Sigmoid colon (tissue), 6 donors: ENCODE measurements at regions not wholly inside any gene's neighbourhood (a gene's known extent, or its start where the extent isn't known, plus 50 kb on each side); places are given as distances from the start of the nearest gene placed in this dataset.

ENCODE experiments used
- DNase-seq: peaks from one replicate; pipeline ENCODE4 v3.0.0-alpha.2; 2019
- H3K27ac ChIP-seq, 4 donors: fragments of 200-600 bp; sonication (generic); one replicate each; pipeline ENCODE4 v1.5.1; 2016 to 2019; ENCODE audit warnings: mild to moderate bottlenecking in 1 of 4
- H3K27me3 ChIP-seq, 3 donors: fragments of 200-600 bp; sonication (generic); one replicate each; pipeline ENCODE4 v1.5.1; 2019; ENCODE audit warnings: mild to moderate bottlenecking in 1 of 3
- H3K36me3 ChIP-seq, 4 donors: fragments of 200-600 bp; sonication (generic); one replicate each; pipeline ENCODE4 v1.5.1; 2016 to 2019
- H3K4me1 ChIP-seq, 4 donors: fragments of 200-600 bp; sonication (generic); one replicate each; pipeline ENCODE4 v1.5.1; 2017 to 2019
- H3K4me3 ChIP-seq, 4 donors: fragments of 200-600 bp; sonication (generic); one replicate each; pipeline ENCODE4 v1.5.1; 2017 to 2019; ENCODE audit warnings: mild to moderate bottlenecking in 2 of 4, moderate library complexity in 1 of 4
- H3K9me3 ChIP-seq, 4 donors: fragments of 200-600 bp in 3 of 4; sonication (generic) in 3 of 4; one replicate each; pipeline versions ENCODE4 v1.5.1 to v1.6.1; 2013 to 2019
- CTCF ChIP-seq, 4 experiments: fragments of 450-650 bp in 3 of 4; fragments of 200-600 bp in 1 of 4; IDR thresholded peaks; one replicate each; pipeline ENCODE4 v1.5.1; 2016 to 2019; ENCODE audit warnings: antibody characterized with exemption in 4 of 4, mild to moderate bottlenecking in 3 of 4, moderate library complexity in 2 of 4
- EP300 ChIP-seq, 4 donors: sonication (generic); formaldehyde crosslinking; IDR thresholded peaks; one replicate each; pipeline ENCODE4 v1.6.1; 2017; ENCODE audit warnings: antibody characterized with exemption in 4 of 4
- POLR2A ChIP-seq, 2 donors: fragments of 450-650 bp; IDR thresholded peaks; one replicate each; pipeline ENCODE4 v1.6.1; 2016; ENCODE audit warnings: antibody characterized with exemption in 2 of 2, mild to moderate bottlenecking in 2 of 2, moderate library complexity in 2 of 2
- POLR2AphosphoS5 ChIP-seq, 4 donors: sonication (generic); formaldehyde crosslinking; IDR thresholded peaks; one replicate each; pipeline ENCODE4 v1.6.1; 2017; ENCODE audit warnings: antibody characterized with exemption in 4 of 4
- WGBS, 2 donors: extraction: QIAGEN DNeasy Blood & Tissue Kit; methylation state at CpG; one replicate each; pipeline ENCODE4 v1.1.7; 2013; 5-methylcytosine and 5-hydroxymethylcytosine counted together
- intact Hi-C: fragments of 100-400 bp; cut with DNase I; formaldehyde crosslinking; loops from one replicate; pipeline ENCODE4 v1.15.1; 2023
- donor health status: healthy with polysubstance abuse.
- donor health status: healthy.

- no peak for DNase-seq
- TF ChIP-seq POLR2A (IDR thresholded peaks at IDR 0.05) (no peak), POLR2AphosphoS5 (IDR thresholded peaks at IDR 0.05) (no peak), CTCF (IDR thresholded peaks at IDR 0.05) (no peak), EP300 (IDR thresholded peaks at IDR 0.05) (no peak)
- Histone ChIP-seq H3K4me3 (no peak overlapping the region), H3K4me1 (no peaks in the 10 kb centered on the region), H3K27me3 (no peaks in the 10 kb centered on the region), H3K27ac (no peak overlapping the region), H3K36me3 (no peaks in the 10 kb centered on the region), H3K9me3 (no peaks in the 10 kb centered on the region)
- intact Hi-C loops, result no loop called here
- WGBS, 2 donors, result 75 to 81% methylated on average over 4 of the region's 4 CpGs
Observed at GRCh38 chr5:56447656-56448055, 214.5 kb upstream of the ANKRD55 start.

GRCh38 chr5:56447232-56447631 is 214.1 kb upstream of the ANKRD55 start:
- H3K4me1 ChIP-seq, result no peaks in the 10 kb centered on the region
- no peaks in the 10 kb centered on the region for H3K9me3 ChIP-seq
- no peak overlapping the region for H3K27ac ChIP-seq
- no peaks in the 10 kb centered on the region for H3K36me3 ChIP-seq
- TF ChIP-seq POLR2A (IDR thresholded peaks at IDR 0.05), result no peak
- TF ChIP-seq EP300 (IDR thresholded peaks at IDR 0.05), result no peak
- TF ChIP-seq POLR2AphosphoS5 (IDR thresholded peaks at IDR 0.05), result no peak
- TF ChIP-seq CTCF (IDR thresholded peaks at IDR 0.05), result no peak
- H3K4me3 ChIP-seq, result no peak overlapping the region
- no peak for DNase-seq
- H3K27me3 ChIP-seq, result no peaks in the 10 kb centered on the region
- intact Hi-C loops, result no loop called here
- WGBS, 2 donors, result 56 to 83% methylated on average over 4 of the region's 4 CpGs

GRCh38 chr5:56446728-56447127 is 213.6 kb upstream of the ANKRD55 start:
- no peaks in the 10 kb centered on the region for H3K27me3 ChIP-seq
- no peak overlapping the region for H3K4me3 ChIP-seq
- H3K27ac ChIP-seq, result no peak overlapping the region
- H3K4me1 ChIP-seq, result no peaks in the 10 kb centered on the region
- TF ChIP-seq POLR2A (IDR thresholded peaks at IDR 0.05) (no peak), CTCF (IDR thresholded peaks at IDR 0.05) (no peak), EP300 (IDR thresholded peaks at IDR 0.05) (no peak), POLR2AphosphoS5 (IDR thresholded peaks at IDR 0.05) (no peak)
- DNase-seq, result no peak
- H3K9me3 ChIP-seq, result no peaks in the 10 kb centered on the region
- intact Hi-C loops, result no loop called here
- H3K36me3 ChIP-seq, result no peaks in the 10 kb centered on the region

DNA sequence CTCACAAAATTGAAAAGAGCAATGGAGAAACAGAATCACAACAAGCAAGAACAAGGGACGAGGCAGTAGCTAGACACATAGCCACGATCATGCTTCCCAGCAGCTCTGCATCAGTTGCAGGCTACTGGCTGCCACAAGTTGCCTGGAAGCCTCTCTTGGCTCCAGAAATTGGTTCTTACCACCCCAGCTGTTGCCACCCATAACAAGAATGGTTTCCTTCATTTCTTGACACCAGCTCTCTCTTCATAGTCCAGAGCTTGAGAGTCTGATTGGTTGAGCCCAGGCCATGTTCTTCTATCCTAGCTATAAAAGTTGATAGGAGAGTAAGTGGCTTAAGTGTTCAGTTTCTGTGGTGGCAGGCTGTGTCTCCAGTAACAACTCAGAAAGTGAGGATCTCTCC is 210.7 kb upstream of the ANKRD55 start:
- Histone ChIP-seq H3K27ac (no peak overlapping the region), H3K27me3 (no peaks in the 10 kb centered on the region), H3K9me3 (no peaks in the 10 kb centered on the region), H3K4me3 (no peak overlapping the region), H3K4me1 (no peaks in the 10 kb centered on the region), H3K36me3 (no peaks in the 10 kb centered on the region)
- intact Hi-C loops, result no loop called here
- TF ChIP-seq EP300 (IDR thresholded peaks at IDR 0.05) (no peak), CTCF (IDR thresholded peaks at IDR 0.05) (no peak), POLR2AphosphoS5 (IDR thresholded peaks at IDR 0.05) (no peak), POLR2A (IDR thresholded peaks at IDR 0.05) (no peak)
- no peak for DNase-seq
- 93% methylated on average over 2 of the region's 2 CpGs for WGBS, 2 donors

DNA sequence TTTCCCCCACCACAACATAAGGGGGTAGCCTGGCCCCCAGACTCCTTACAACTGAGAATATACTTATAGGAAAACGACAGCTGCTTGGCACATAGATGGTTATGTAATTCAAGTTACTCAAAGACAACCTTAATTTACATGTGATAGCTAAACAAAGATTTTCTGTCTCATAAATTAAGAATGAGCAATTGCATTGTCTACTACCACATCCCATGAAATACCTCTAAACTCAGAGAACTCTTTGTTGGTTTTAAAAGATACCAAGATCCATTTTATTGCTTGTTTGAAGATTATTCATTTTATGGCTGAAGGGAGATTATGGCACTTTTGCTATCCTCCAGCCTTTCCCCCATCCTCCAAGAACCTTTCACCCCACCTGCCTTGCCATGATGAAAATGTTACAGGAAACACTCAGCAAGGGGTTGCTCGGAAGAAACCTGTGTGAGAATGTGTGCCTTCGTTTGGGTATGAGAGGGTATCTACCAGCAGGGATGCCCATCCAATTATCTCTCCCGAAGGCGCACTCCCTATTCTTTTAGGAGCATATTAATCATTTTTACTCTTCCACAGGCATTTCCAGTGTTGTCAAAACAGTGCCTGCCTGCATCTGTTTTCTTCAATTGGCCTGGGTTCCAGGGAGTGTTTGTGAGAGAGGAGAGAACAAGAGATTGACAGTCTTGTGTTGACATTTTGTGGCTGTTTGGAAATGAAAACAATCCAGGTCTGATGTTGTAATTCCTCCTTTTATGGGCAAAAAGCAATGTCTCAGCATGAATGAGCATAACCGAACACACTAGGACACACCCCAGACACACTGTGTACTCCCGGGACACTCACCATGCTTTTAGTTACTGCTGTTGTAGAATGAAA is 208.0 kb upstream of the ANKRD55 start:
- no peak for DNase-seq
- Histone ChIP-seq H3K27ac (no peak overlapping the region), H3K27me3 (no peaks in the 10 kb centered on the region), H3K4me3 (no peak overlapping the region), H3K9me3 (no peaks in the 10 kb centered on the region), H3K36me3 (no peaks in the 10 kb centered on the region), H3K4me1 (no peaks in the 10 kb centered on the region)
- intact Hi-C loops, result no loop called here
- peak in 2 of 4 donors; percentile 31 to 32 for TF ChIP-seq POLR2AphosphoS5 (IDR thresholded peaks at IDR 0.05)
- no peak for TF ChIP-seq CTCF (IDR thresholded peaks at IDR 0.05)
- WGBS, 2 donors, result 9 to 64% methylated on average over 7 of the region's 7 CpGs
